ENCODE measurements at regions not wholly inside any gene's neighbourhood (a gene's known extent, or its start where the extent isn't known, plus 50 kb on each side); places are given as distances from the start of the nearest gene placed in this dataset.
"Not testable (repeated sequence)": the region's sequence is repeated elsewhere in the genome, so short reads cannot be mapped to it uniquely, and the experiment has no call there.

DNA sequence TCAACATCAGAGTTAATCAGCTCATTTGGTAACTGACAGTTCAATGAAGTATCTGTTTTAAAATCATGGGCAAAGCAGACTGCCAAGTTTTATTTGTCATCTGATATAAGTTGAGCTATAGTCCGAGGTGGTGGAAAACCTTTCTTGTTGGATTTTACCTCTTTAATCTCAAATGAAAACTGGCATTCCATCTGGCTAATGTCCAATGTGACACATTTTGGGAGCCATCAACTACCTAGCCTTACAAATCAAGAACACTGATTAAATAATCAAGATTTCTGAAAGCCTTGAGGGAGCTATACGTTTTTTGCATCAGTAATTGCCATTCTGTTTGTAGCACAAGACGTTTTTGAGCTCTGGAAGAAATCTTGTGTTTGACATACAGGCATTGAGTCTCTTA lies 1380.5 kb upstream of the WWC1 start:
- no peaks in the 10 kb centered on the region for H3K9me3 ChIP-seq (ENCODE audit: control insufficient read depth in 5 of 5, low read length in 5 of 5)
- H3K27ac ChIP-seq (ENCODE audit: low read depth, low read length): no peak overlapping the region
- H3K4me1 ChIP-seq (ENCODE audit: control insufficient read depth in 5 of 5, insufficient read depth in 5 of 5, low read length in 5 of 5): no peaks in the 10 kb centered on the region

GRCh38 chr5:166916021-166916420 lies 1375.4 kb upstream of the WWC1 start:
- H3K36me3 ChIP-seq (ENCODE audit: control insufficient read depth in 5 of 5, insufficient read depth in 5 of 5, low read length in 5 of 5): no peaks in the 10 kb centered on the region
- no peak overlapping the region for H3K27ac ChIP-seq (ENCODE audit: low read depth, low read length)
- H3K4me1 ChIP-seq (ENCODE audit: control insufficient read depth in 5 of 5, insufficient read depth in 5 of 5, low read length in 5 of 5): no peaks in the 10 kb centered on the region
- H3K27me3 ChIP-seq (ENCODE audit: control insufficient read depth in 5 of 5, insufficient read depth in 4 of 5, low read length in 5 of 5): no peaks in the 10 kb centered on the region
- no peaks in the 10 kb centered on the region for H3K9me3 ChIP-seq (ENCODE audit: control insufficient read depth in 5 of 5, low read length in 5 of 5)
- H3K9ac ChIP-seq (ENCODE audit: low read length in 5 of 5): no peak overlapping the region
- H3K4me3 ChIP-seq (ENCODE audit: low read depth in 1 of 5, low read length in 5 of 5): no peak overlapping the region

More for the DNA sequence above, 1380.5 kb upstream of the WWC1 start:
- no peaks in the 10 kb centered on the region for H3K27me3 ChIP-seq (ENCODE audit: control insufficient read depth in 5 of 5, insufficient read depth in 4 of 5, low read length in 5 of 5)
- no peak overlapping the region for H3K4me3 ChIP-seq (ENCODE audit: low read depth in 1 of 5, low read length in 5 of 5)
- no peaks in the 10 kb centered on the region for H3K36me3 ChIP-seq (ENCODE audit: control insufficient read depth in 5 of 5, insufficient read depth in 5 of 5, low read length in 5 of 5)
- no peak overlapping the region for H3K9ac ChIP-seq (ENCODE audit: low read length in 5 of 5)

GRCh38 chr5:166926138-166926537 lies 1365.3 kb upstream of the WWC1 start:
- H3K36me3 ChIP-seq (ENCODE audit: control insufficient read depth in 5 of 5, insufficient read depth in 5 of 5, low read length in 5 of 5): no peaks in the 10 kb centered on the region
- H3K27ac ChIP-seq (ENCODE audit: low read depth, low read length): no peak overlapping the region
- no peak overlapping the region for H3K4me3 ChIP-seq (ENCODE audit: low read depth in 1 of 5, low read length in 5 of 5)
- peaks cover 0 to 5% (median 3%) of the 10 kb centered on the region in 5 donors for H3K9me3 ChIP-seq (ENCODE audit: control insufficient read depth in 5 of 5, low read length in 5 of 5)
- H3K4me1 ChIP-seq (ENCODE audit: control insufficient read depth in 5 of 5, insufficient read depth in 5 of 5, low read length in 5 of 5): no peaks in the 10 kb centered on the region
- no peaks in the 10 kb centered on the region for H3K27me3 ChIP-seq (ENCODE audit: control insufficient read depth in 5 of 5, insufficient read depth in 4 of 5, low read length in 5 of 5)
- no peak overlapping the region for H3K9ac ChIP-seq (ENCODE audit: low read length in 5 of 5)

- H3K27ac ChIP-seq (ENCODE audit: low read depth, low read length); H3K27me3 ChIP-seq (ENCODE audit: control insufficient read depth in 5 of 5, insufficient read depth in 4 of 5, low read length in 5 of 5); H3K9me3 ChIP-seq (ENCODE audit: control insufficient read depth in 5 of 5, low read length in 5 of 5); H3K9ac ChIP-seq (ENCODE audit: low read length in 5 of 5); H3K4me1 ChIP-seq (ENCODE audit: control insufficient read depth in 5 of 5, insufficient read depth in 5 of 5, low read length in 5 of 5); H3K36me3 ChIP-seq (ENCODE audit: control insufficient read depth in 5 of 5, insufficient read depth in 5 of 5, low read length in 5 of 5); H3K4me3 ChIP-seq (ENCODE audit: low read depth in 1 of 5, low read length in 5 of 5): not testable (repeated sequence)
Observed at GRCh38 chr5:166926806-166927475, 1364.5 kb upstream of the WWC1 start.

DNA sequence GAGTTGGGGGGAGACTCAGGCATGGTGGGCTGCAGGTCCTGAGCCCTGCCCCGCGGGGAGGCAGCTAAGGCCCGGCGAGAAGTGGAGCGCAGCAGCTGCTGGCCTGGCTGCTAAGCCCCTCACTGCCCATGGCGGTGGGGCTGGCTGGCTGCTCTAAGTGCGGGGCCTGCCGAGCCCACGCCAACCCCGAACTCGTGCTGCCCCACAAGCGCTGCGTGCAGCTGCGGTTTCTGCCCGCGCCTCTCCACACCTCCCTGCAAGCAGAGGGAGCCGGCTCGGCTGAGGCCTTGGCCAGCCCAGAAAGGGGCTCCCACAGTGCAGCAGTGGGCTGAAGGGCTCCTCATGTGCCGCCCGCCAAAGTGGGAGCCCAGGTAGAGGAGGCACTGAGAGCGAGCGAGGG lies 1355.1 kb upstream of the WWC1 start:
- H3K4me3 ChIP-seq (ENCODE audit: low read depth in 1 of 5, low read length in 5 of 5): no peak overlapping the region
- H3K4me1 ChIP-seq (ENCODE audit: control insufficient read depth in 5 of 5, insufficient read depth in 5 of 5, low read length in 5 of 5): peaks cover 0 to 2% (median 0%) of the 10 kb centered on the region in 5 donors
- no peaks in the 10 kb centered on the region for H3K27me3 ChIP-seq (ENCODE audit: control insufficient read depth in 5 of 5, insufficient read depth in 4 of 5, low read length in 5 of 5)
- H3K27ac ChIP-seq (ENCODE audit: low read depth, low read length): no peak overlapping the region
- H3K9ac ChIP-seq (ENCODE audit: low read length in 5 of 5): no peak overlapping the region
- no peaks in the 10 kb centered on the region for H3K9me3 ChIP-seq (ENCODE audit: control insufficient read depth in 5 of 5, low read length in 5 of 5)
- H3K36me3 ChIP-seq (ENCODE audit: control insufficient read depth in 5 of 5, insufficient read depth in 5 of 5, low read length in 5 of 5): no peaks in the 10 kb centered on the region

DNA sequence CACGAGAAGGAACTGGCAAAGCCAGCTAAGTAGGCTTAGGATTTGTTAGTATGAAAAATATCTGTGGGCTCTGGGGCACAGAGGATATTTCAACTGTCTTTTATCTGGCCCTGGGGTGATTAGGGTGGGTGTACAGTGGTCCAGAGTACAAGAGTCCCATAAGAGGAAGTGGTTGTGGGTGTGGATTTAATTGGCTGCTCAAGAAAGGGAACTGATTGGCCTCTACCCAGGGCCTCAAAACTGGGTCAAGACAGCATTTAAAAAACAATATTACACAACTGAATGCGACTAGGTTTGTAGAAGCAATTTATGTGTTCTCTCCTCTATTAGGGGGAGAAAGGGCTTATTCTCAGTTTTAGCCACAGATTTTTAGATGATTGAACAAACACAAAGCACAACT lies 1353.4 kb upstream of the WWC1 start:
- H3K27me3 ChIP-seq (ENCODE audit: control insufficient read depth in 5 of 5, insufficient read depth in 4 of 5, low read length in 5 of 5): no peaks in the 10 kb centered on the region
- peaks cover 0 to 8% (median 0%) of the 10 kb centered on the region in 5 donors for H3K9me3 ChIP-seq (ENCODE audit: control insufficient read depth in 5 of 5, low read length in 5 of 5)
- no peak overlapping the region for H3K4me3 ChIP-seq (ENCODE audit: low read depth in 1 of 5, low read length in 5 of 5)
- H3K27ac ChIP-seq (ENCODE audit: low read depth, low read length): no peak overlapping the region
- H3K9ac ChIP-seq (ENCODE audit: low read length in 5 of 5): no peak overlapping the region
- H3K4me1 ChIP-seq (ENCODE audit: control insufficient read depth in 5 of 5, insufficient read depth in 5 of 5, low read length in 5 of 5): peaks cover 0 to 2% (median 0%) of the 10 kb centered on the region in 5 donors
- no peaks in the 10 kb centered on the region for H3K36me3 ChIP-seq (ENCODE audit: control insufficient read depth in 5 of 5, insufficient read depth in 5 of 5, low read length in 5 of 5)

GRCh38 chr5:166942948-166943347 lies 1348.5 kb upstream of the WWC1 start:
- Histone ChIP-seq H3K9ac (ENCODE audit: low read length in 5 of 5) (no peak overlapping the region), H3K4me1 (ENCODE audit: control insufficient read depth in 5 of 5, insufficient read depth in 5 of 5, low read length in 5 of 5) (peaks cover 0 to 2% (median 0%) of the 10 kb centered on the region in 5 donors), H3K27me3 (ENCODE audit: control insufficient read depth in 5 of 5, insufficient read depth in 4 of 5, low read length in 5 of 5) (no peaks in the 10 kb centered on the region), H3K36me3 (ENCODE audit: control insufficient read depth in 5 of 5, insufficient read depth in 5 of 5, low read length in 5 of 5) (no peaks in the 10 kb centered on the region), H3K4me3 (ENCODE audit: low read depth in 1 of 5, low read length in 5 of 5) (no peak overlapping the region), H3K27ac (ENCODE audit: low read depth, low read length) (no peak overlapping the region), H3K9me3 (ENCODE audit: control insufficient read depth in 5 of 5, low read length in 5 of 5) (peaks cover 0 to 9% (median 3%) of the 10 kb centered on the region in 5 donors)

DNA sequence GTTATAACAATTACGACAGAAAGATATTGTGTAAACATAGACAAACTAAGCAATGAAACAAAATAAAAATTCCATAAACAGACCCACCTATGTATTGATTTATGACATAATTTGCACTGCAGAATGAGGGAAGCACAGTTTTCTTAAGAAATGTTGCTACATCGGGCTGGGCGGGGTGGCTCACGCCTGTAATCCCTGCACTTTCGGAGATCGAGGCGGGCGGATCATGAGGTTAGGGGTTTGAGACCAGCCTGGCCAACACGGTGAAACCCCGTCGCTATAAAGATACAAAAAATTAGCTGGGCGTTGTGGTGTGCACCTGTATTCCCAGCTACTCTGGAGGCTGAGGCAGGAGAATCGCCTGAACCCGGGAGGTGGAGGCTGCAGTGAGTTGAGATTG lies 1344.4 kb upstream of the WWC1 start:
- Histone ChIP-seq H3K27ac (ENCODE audit: low read depth, low read length) (no peak overlapping the region), H3K36me3 (ENCODE audit: control insufficient read depth in 5 of 5, insufficient read depth in 5 of 5, low read length in 5 of 5) (no peaks in the 10 kb centered on the region), H3K9ac (ENCODE audit: low read length in 5 of 5) (no peak overlapping the region), H3K4me3 (ENCODE audit: low read depth in 1 of 5, low read length in 5 of 5) (no peak overlapping the region), H3K4me1 (ENCODE audit: control insufficient read depth in 5 of 5, insufficient read depth in 5 of 5, low read length in 5 of 5) (no peaks in the 10 kb centered on the region), H3K9me3 (ENCODE audit: control insufficient read depth in 5 of 5, low read length in 5 of 5) (peaks cover 0 to 9% (median 3%) of the 10 kb centered on the region in 5 donors), H3K27me3 (ENCODE audit: control insufficient read depth in 5 of 5, insufficient read depth in 4 of 5, low read length in 5 of 5) (no peaks in the 10 kb centered on the region)

GRCh38 chr5:166948679-166949078 lies 1342.8 kb upstream of the WWC1 start:
- Histone ChIP-seq H3K4me1 (ENCODE audit: control insufficient read depth in 5 of 5, insufficient read depth in 5 of 5, low read length in 5 of 5) (no peaks in the 10 kb centered on the region), H3K9me3 (ENCODE audit: control insufficient read depth in 5 of 5, low read length in 5 of 5) (no peaks in the 10 kb centered on the region), H3K36me3 (ENCODE audit: control insufficient read depth in 5 of 5, insufficient read depth in 5 of 5, low read length in 5 of 5) (no peaks in the 10 kb centered on the region), H3K27ac (ENCODE audit: low read depth, low read length) (no peak overlapping the region), H3K9ac (ENCODE audit: low read length in 5 of 5) (no peak overlapping the region), H3K27me3 (ENCODE audit: control insufficient read depth in 5 of 5, insufficient read depth in 4 of 5, low read length in 5 of 5) (no peaks in the 10 kb centered on the region), H3K4me3 (ENCODE audit: low read depth in 1 of 5, low read length in 5 of 5) (no peak overlapping the region)

DNA sequence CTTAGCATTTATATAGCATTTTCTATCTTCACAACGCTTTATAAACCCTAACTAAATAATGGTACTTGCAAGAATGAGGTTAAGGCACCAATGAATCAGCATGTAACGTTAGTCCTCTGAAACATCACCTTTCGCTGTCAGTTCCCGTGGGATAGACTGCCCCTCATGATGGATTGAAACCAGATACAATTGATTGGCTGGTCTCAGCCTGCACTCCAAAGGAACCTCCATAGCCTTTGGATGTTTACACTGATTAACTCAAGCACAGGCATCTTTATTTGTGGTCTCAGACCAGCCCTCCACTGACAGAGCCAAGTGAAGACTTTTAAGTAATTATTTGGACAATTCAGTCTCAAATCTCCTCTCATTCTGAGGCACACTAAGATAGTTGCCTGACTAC lies 1339.4 kb upstream of the WWC1 start:
- H3K9ac ChIP-seq (ENCODE audit: low read length in 5 of 5): no peak overlapping the region

More for the DNA sequence above, 1339.4 kb upstream of the WWC1 start:
- no peaks in the 10 kb centered on the region for H3K27me3 ChIP-seq (ENCODE audit: control insufficient read depth in 5 of 5, insufficient read depth in 4 of 5, low read length in 5 of 5)
- no peaks in the 10 kb centered on the region for H3K36me3 ChIP-seq (ENCODE audit: control insufficient read depth in 5 of 5, insufficient read depth in 5 of 5, low read length in 5 of 5)
- no peaks in the 10 kb centered on the region for H3K9me3 ChIP-seq (ENCODE audit: control insufficient read depth in 5 of 5, low read length in 5 of 5)
- no peak overlapping the region for H3K27ac ChIP-seq (ENCODE audit: low read depth, low read length)
- no peaks in the 10 kb centered on the region for H3K4me1 ChIP-seq (ENCODE audit: control insufficient read depth in 5 of 5, insufficient read depth in 5 of 5, low read length in 5 of 5)
- no peak overlapping the region for H3K4me3 ChIP-seq (ENCODE audit: low read depth in 1 of 5, low read length in 5 of 5)

Data from subcutaneous abdominal adipose tissue (tissue), 5 donors.